C4-2B (cell line): ENCODE measurements at regions not wholly inside any gene's neighbourhood (a gene's known extent, or its start where the extent isn't known, plus 50 kb on each side); places are given as distances from the start of the nearest gene placed in this dataset.

Experiments used
- ZFX ChIP-seq: fragments of 450-650 bp; IDR thresholded peaks from 2 replicates; pipeline ENCODE4 v1.6.1; 2017
- TF ChIP-seq, protein P1 (sequence below): fragments of 450-650 bp; conservative IDR thresholded peaks from 2 replicates; pipeline ENCODE4 v1.5.1; 2017; ENCODE audit warnings: mild to moderate bottlenecking

DNA sequence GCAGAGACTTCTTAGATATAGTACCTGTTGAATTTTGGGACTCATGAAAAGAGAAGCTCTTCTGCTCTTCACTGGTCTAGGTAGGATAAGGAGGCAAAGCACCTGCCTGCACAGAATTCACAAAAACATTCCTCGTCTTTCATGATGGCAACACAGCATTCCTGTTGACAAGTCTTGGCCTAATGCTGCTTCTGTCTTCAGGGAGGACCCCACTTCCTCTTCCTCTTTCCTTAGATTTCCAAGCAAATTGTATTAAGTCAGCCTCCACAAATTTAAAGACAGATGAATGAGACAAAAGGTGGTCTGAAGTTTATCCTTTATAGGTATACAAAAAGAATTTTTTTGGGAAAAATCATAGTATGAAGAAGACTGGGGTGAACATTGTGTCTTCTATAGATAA, 64.9 kb downstream of the DNAJB9 start:
- TF ChIP-seq, protein P1, sequence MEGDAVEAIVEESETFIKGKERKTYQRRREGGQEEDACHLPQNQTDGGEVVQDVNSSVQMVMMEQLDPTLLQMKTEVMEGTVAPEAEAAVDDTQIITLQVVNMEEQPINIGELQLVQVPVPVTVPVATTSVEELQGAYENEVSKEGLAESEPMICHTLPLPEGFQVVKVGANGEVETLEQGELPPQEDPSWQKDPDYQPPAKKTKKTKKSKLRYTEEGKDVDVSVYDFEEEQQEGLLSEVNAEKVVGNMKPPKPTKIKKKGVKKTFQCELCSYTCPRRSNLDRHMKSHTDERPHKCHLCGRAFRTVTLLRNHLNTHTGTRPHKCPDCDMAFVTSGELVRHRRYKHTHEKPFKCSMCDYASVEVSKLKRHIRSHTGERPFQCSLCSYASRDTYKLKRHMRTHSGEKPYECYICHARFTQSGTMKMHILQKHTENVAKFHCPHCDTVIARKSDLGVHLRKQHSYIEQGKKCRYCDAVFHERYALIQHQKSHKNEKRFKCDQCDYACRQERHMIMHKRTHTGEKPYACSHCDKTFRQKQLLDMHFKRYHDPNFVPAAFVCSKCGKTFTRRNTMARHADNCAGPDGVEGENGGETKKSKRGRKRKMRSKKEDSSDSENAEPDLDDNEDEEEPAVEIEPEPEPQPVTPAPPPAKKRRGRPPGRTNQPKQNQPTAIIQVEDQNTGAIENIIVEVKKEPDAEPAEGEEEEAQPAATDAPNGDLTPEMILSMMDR, result no peak
- TF ChIP-seq ZFX, result no peak
